GM13977 (cell line): ENCODE measurements at regions not wholly inside any gene's neighbourhood (a gene's known extent, or its start where the extent isn't known, plus 50 kb on each side); places are given as distances from the start of the nearest gene placed in this dataset.

Experiments
- DNase-seq: peaks from one replicate; pipeline ENCODE4 v3.0.0; 2012; ENCODE audit warnings: low spot score
- in situ Hi-C: fragments of 300-500 bp; cut with MboI; formaldehyde crosslinking; loops from one replicate; pipeline ENCODE4 v1.12.0; 2022; ENCODE audit warnings: low sequenced_read_pairs, low pct_unique_long_range_greater_than_20kb, mixed read lengths, inconsistent platforms; ENCODE audit not compliant: unreplicated experiment
- TF ChIP-seq, protein P1 (sequence below): IDR thresholded peaks from 2 replicates; pipeline ENCODE4 v1.5.1; 2012; ENCODE audit warnings: mild to moderate bottlenecking, control low read depth; ENCODE audit not compliant: insufficient read depth; ENCODE audit errors: extremely low read depth, missing control alignments

DNA sequence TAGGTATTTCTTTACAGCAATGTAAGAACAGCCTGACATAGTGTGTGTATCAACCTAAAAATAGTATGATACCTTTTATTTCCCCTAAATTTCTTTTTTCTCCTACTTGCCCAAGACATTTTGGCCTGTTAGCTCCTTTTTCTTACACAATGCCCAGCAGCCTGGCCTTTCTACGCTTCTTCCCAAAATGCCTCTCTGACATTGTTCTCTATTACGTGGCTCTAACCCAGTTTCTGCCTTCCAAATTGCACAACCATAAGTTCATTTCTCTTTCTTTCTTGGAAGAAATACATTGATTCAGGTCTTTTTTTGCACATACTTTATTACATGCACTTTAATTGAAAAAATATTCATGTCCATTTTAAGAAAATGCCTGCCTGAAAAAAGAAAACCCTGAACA lies 408.2 kb downstream of the PRR16 start:
- TF ChIP-seq, protein P1, sequence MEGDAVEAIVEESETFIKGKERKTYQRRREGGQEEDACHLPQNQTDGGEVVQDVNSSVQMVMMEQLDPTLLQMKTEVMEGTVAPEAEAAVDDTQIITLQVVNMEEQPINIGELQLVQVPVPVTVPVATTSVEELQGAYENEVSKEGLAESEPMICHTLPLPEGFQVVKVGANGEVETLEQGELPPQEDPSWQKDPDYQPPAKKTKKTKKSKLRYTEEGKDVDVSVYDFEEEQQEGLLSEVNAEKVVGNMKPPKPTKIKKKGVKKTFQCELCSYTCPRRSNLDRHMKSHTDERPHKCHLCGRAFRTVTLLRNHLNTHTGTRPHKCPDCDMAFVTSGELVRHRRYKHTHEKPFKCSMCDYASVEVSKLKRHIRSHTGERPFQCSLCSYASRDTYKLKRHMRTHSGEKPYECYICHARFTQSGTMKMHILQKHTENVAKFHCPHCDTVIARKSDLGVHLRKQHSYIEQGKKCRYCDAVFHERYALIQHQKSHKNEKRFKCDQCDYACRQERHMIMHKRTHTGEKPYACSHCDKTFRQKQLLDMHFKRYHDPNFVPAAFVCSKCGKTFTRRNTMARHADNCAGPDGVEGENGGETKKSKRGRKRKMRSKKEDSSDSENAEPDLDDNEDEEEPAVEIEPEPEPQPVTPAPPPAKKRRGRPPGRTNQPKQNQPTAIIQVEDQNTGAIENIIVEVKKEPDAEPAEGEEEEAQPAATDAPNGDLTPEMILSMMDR, result no peak

DNA sequence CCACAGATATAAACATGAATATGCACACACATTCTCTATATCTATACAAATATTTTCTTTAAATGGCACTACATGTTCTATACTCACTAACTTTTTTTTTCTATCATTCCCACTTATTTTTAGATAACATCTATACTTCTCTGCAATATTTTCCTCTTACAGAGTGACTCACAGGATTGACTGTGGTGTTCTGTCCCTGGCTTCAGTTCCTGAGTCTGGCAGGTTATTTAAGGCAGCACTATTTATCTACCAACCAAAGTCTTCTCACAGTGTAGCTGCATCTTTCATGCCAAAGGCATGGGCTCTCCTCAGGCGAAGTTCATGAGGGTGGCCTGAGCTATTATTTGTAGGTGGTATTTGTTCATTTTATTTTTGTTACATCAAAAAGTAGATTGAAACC lies 409.0 kb downstream of the PRR16 start:
- no peak for DNase-seq
- in situ Hi-C loops, result no loop called here
- TF ChIP-seq, protein P1, result no peak

More for the DNA sequence above, 408.2 kb downstream of the PRR16 start:
- in situ Hi-C loops, result no loop called here
- no peak for DNase-seq

DNA sequence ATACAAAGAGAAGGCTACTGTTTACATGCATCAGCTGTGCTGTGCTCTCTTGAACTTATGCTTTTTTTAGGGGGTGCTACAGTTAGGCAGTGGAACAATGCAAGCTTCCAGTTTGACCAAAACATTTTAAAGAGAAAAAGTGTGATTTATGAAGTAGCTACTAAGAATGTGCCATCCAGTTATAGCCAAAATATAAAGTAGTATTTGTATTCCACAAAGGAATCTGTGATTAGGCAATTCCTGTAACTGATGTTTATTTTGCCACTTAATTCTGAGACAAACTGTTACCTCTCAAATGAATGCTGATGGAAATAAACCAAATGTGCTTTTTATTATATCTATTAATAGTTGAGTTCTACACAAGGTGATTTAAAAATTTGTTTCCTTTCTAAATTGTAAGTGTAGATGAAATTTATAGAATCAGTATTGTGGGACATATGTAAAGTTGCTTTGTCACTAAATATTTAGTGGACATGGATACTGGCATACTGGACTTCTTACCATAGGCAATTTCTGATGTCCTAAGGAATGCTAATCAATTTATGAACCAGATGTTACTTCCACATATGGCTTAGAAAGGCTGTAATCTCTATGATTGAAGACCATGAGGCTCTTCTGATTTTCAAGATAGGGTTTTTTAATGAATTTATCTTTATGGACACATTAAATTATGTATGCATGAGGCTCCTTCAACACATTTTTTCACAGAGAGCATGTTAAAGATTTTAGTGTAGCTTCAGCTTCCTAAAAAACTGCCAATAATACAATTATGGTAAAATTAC lies 410.2 kb downstream of the PRR16 start:
- TF ChIP-seq, protein P1, result no peak
- no peak for DNase-seq
- in situ Hi-C loops, result no loop called here

DNA sequence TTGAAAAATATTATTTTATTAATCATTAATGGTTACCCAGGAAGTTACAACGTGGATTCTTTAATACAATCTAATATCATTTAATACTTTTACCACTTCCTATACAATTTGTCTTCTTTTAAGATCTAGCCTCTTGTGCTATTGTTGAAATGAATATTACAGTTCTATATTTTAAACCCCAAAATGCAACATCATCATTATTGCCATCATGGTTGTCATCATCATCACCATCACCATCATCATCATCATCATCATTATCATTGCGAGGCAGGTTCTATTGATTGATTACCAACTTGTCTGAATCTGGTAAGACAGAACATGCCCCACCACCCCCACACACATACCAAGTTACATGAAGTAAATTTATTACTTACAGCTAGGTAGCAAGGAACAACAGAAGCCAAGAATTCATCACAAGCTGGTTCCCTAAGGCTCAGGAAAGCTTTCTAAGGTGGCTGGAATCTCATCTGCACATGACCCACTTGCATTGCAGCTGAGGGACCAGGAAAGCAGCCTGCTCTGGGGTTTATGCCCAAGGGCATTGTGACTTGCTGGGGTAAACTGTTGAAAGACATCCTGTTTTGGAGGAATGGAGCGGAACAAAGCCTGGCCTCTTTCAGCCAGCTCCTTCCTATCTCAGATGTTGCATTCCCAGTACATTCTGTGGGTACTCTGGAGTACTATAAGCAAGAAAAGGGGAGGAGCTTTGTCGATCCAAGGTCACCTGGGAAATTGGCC lies 418.1 kb downstream of the PRR16 start:
- no peak for DNase-seq
- in situ Hi-C loops, result no loop called here
- TF ChIP-seq, protein P1, result no peak

DNA sequence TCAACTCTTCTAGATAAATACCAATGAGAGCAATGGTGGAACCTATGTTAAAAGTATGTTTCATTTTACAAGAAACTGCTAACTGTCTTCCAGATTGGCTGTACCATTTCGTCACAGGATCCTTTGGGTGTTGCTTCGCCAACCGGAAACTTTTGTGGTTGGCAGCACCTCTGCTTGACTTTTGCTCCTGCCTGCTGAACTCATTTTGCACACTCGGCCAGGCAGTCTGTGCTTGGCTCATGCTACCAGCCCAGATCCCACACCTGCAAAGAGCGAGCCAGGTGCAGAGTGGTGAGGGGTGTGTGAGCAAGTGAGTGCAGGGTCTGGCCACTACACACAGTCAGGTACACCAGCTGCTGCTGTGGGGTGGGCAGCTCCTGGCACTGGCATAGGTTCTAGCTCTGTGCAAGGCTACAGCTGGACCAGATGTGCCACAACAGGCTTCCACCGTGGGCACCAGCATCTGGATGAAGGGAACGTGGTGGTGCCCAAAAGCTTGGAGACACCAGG lies 422.3 kb downstream of the PRR16 start:
- in situ Hi-C loops, result no loop called here
- DNase-seq, result no peak
- TF ChIP-seq, protein P1, result no peak

DNA sequence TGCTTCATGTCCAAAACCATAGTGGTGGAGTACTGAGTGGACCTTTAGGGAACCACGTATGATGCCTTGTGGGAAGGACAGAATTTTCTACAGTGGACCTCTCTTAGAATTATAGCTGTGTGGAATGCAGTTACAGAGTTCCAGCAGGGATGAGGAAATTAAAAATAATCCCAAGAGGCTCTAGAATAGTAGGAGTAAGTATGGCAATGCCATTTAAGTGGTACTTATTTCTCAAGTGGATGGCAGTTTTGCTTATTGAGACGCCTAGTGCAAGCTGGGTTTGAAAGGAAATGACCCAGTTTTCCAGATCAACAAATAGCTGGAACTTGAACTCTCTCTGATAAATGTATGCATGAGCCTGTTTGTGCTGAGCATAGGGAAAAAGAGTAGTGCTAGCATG lies 431.6 kb downstream of the PRR16 start:
- in situ Hi-C loops, result no loop called here
- DNase-seq, result no peak
- TF ChIP-seq, protein P1, result no peak
